C4-2B (cell line): ENCODE measurements at regions not wholly inside any gene's neighbourhood (a gene's known extent, or its start where the extent isn't known, plus 50 kb on each side); places are given as distances from the start of the nearest gene placed in this dataset.

Source experiments
- ZFX ChIP-seq: fragments of 450-650 bp; IDR thresholded peaks from 2 replicates; pipeline ENCODE4 v1.6.1; 2017
- TF ChIP-seq, protein P1 (sequence below): fragments of 450-650 bp; conservative IDR thresholded peaks from 2 replicates; pipeline ENCODE4 v1.5.1; 2017; ENCODE audit warnings: mild to moderate bottlenecking

DNA sequence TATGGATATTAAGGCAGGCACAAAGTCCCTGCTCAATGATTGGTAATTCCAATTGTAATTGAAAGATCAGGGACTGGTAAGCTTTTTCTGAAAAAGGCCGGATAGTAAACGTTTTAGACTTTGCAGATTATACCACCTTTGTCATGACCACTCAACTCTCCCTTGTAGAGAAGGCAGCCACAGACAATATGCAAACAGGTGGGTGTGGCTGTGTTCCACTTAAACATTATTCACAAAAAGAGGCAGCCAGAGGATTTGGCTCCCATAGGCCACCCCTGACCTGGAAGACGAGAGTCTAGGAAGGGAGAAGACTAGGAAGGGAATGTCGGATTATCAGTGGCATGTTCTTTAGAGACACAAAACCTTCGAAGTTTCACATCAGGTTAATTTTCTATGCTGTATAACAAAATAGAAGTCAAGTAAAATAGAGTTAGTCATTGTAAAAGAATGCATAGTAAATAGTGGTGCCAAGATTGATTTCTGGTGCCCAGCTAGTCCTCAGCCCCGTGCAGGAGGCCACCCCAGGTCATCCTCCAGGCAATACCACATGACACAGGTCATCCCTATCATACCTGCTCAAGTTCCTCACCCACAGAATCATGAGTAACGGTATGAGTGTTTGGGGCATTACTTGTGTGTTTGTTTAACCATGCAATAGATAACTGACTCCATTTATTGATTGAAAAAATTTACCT is 193.8 kb downstream of the PLPP4 start:
- TF ChIP-seq, protein P1, sequence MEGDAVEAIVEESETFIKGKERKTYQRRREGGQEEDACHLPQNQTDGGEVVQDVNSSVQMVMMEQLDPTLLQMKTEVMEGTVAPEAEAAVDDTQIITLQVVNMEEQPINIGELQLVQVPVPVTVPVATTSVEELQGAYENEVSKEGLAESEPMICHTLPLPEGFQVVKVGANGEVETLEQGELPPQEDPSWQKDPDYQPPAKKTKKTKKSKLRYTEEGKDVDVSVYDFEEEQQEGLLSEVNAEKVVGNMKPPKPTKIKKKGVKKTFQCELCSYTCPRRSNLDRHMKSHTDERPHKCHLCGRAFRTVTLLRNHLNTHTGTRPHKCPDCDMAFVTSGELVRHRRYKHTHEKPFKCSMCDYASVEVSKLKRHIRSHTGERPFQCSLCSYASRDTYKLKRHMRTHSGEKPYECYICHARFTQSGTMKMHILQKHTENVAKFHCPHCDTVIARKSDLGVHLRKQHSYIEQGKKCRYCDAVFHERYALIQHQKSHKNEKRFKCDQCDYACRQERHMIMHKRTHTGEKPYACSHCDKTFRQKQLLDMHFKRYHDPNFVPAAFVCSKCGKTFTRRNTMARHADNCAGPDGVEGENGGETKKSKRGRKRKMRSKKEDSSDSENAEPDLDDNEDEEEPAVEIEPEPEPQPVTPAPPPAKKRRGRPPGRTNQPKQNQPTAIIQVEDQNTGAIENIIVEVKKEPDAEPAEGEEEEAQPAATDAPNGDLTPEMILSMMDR: no peak
- no peak for TF ChIP-seq ZFX
